ENCODE measurements at regions not wholly inside any gene's neighbourhood (a gene's known extent, or its start where the extent isn't known, plus 50 kb on each side); places are given as distances from the start of the nearest gene placed in this dataset.
A peak's percentile ranks its signal among the peaks of the same experiment; 100 is the strongest.

DNA sequence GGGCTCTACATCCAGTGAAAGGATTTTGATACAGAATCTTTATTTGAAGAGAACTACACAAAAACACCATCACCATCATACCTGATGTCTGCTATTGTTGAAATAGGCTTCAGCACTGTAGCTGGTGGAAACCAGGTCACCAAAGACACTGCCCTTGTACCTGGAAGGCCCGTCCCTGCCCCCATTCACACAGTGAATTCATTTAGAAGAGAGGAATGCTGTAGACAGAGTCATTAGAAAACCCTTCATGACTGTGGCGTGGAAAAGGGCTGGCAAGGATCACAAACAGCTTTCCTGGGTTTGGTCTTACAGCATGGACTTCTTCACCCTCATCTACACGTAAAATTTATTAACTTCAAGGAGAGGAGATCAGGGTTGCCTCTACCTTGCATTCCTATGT is 202.0 kb upstream of the NRP1 start:
- peaks cover 5% of the 10 kb centered on the region for H3K27me3 Mint-ChIP-seq
- H3K4me3 Mint-ChIP-seq, result no peak overlapping the region
- H3K27ac Mint-ChIP-seq, result no peak overlapping the region
- no peaks in the 10 kb centered on the region for H3K36me3 Mint-ChIP-seq
- no peaks in the 10 kb centered on the region for H3K4me1 Mint-ChIP-seq
- no peak for ATAC-seq
- H3K9me3 Mint-ChIP-seq, result no peaks in the 10 kb centered on the region

DNA sequence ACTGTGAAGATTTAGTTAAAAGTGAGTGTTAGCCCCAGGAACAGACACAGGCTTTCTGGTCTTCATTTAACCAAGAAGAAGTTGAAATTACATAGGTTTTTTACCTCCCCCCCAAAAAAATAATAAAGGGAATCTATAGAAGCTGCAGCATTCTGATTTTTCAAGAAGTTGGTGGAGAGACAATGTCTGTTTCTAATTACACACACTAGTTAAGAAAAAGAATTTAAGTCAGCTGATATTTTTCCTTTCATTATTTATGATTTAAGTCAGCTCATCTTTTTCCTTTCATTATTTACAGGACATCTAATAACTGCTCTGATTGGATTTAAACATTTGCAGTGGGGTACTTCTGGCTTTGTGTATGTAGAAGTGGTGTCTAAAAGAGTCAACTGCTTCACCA is 201.4 kb upstream of the NRP1 start:
- Mint-ChIP-seq H3K4me1 (no peaks in the 10 kb centered on the region), H3K27ac (no peak overlapping the region), H3K36me3 (no peaks in the 10 kb centered on the region), H3K9me3 (no peaks in the 10 kb centered on the region), H3K27me3 (peaks cover 5% of the 10 kb centered on the region), H3K4me3 (no peak overlapping the region)
- ATAC-seq, result no peak

GRCh38 chr10:33534416-33534815 is 199.9 kb upstream of the NRP1 start:
- H3K4me1 Mint-ChIP-seq, result no peaks in the 10 kb centered on the region
- ATAC-seq, result no peak

GRCh38 chr10:33533612-33534011 is 199.1 kb upstream of the NRP1 start:
- Mint-ChIP-seq H3K4me3 (no peak overlapping the region), H3K9me3 (peaks cover 2% of the 10 kb centered on the region), H3K36me3 (no peaks in the 10 kb centered on the region), H3K27me3 (peaks cover 5% of the 10 kb centered on the region), H3K4me1 (no peaks in the 10 kb centered on the region), H3K27ac (no peak overlapping the region)
- no peak for ATAC-seq

More at GRCh38 chr10:33534416-33534815, 199.9 kb upstream of the NRP1 start:
- Mint-ChIP-seq H3K4me3 (no peak overlapping the region), H3K36me3 (no peaks in the 10 kb centered on the region), H3K9me3 (peaks cover 2% of the 10 kb centered on the region), H3K27ac (no peak overlapping the region), H3K27me3 (peaks cover 5% of the 10 kb centered on the region)

GRCh38 chr10:33532901-33533300 is 198.4 kb upstream of the NRP1 start:
- Mint-ChIP-seq H3K4me3 (no peak overlapping the region), H3K9me3 (peaks cover 2% of the 10 kb centered on the region), H3K27ac (no peak overlapping the region), H3K4me1 (no peaks in the 10 kb centered on the region), H3K36me3 (no peaks in the 10 kb centered on the region), H3K27me3 (peaks cover 2% of the 10 kb centered on the region)
- ATAC-seq, result no peak

DNA sequence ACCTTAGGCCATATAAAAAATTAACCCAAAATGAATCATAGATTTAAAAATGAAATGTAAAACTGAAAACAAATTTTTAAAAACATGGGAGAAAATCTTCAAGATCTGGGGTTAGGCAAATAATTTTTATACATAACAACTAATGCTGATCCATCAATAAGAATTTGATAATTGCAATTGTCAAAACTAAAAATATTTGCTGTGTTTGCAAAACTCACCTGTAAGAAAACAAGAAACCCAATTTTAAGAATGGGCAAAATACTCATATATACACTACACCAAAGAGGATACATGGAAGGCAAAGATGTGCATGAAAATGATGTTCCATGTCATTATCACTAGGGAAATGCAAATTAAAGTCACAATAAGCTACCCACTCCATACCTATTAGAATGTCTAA is 194.8 kb upstream of the NRP1 start:
- no peaks in the 10 kb centered on the region for H3K36me3 Mint-ChIP-seq
- no peak for ATAC-seq
- no peak overlapping the region for H3K27ac Mint-ChIP-seq
- H3K4me3 Mint-ChIP-seq, result no peak overlapping the region
- no peaks in the 10 kb centered on the region for H3K4me1 Mint-ChIP-seq
- H3K9me3 Mint-ChIP-seq, result peaks cover 2% of the 10 kb centered on the region
- H3K27me3 Mint-ChIP-seq, result no peaks in the 10 kb centered on the region

DNA sequence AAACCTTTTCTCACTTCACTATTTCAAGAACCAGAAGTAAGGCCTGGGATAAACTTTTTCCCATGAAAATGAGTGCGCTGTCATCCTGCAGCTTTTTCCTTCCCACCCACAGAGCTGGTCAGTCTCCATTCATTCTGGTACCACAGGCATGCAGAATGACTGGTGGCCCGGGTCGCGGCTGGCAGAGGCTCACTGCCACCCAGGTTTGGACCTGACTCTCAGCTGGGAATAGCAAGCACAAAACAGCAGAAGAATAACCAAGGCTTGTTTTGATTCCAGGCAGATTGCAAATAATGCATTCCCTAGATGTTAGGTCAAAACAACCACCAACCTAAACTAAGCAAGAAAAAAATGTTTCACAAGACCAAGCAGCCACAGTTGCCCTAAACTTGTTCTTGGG is 190.5 kb upstream of the NRP1 start:
- Mint-ChIP-seq H3K4me3 (no peak overlapping the region), H3K36me3 (no peaks in the 10 kb centered on the region), H3K27me3 (no peaks in the 10 kb centered on the region), H3K4me1 (no peaks in the 10 kb centered on the region), H3K9me3 (peaks cover 2% of the 10 kb centered on the region), H3K27ac (no peak overlapping the region)
- ATAC-seq, result no peak

GRCh38 chr10:33524041-33524440 is 189.6 kb upstream of the NRP1 start:
- ATAC-seq, result no peak
- H3K9me3 Mint-ChIP-seq, result no peaks in the 10 kb centered on the region

GRCh38 chr10:33523236-33523792 is 188.8 kb upstream of the NRP1 start:
- H3K36me3 Mint-ChIP-seq, result no peaks in the 10 kb centered on the region
- H3K4me3 Mint-ChIP-seq, result no peak overlapping the region
- peaks cover 7% of the 10 kb centered on the region for H3K27me3 Mint-ChIP-seq
- peaks cover 3% of the 10 kb centered on the region for H3K9me3 Mint-ChIP-seq
- no peak for ATAC-seq
- H3K27ac Mint-ChIP-seq, result no peak overlapping the region
- H3K4me1 Mint-ChIP-seq, result no peaks in the 10 kb centered on the region

More at GRCh38 chr10:33524041-33524440, 189.6 kb upstream of the NRP1 start:
- H3K36me3 Mint-ChIP-seq, result no peaks in the 10 kb centered on the region
- H3K4me1 Mint-ChIP-seq, result no peaks in the 10 kb centered on the region
- H3K27me3 Mint-ChIP-seq, result no peaks in the 10 kb centered on the region
- H3K4me3 Mint-ChIP-seq, result no peak overlapping the region
- no peak overlapping the region for H3K27ac Mint-ChIP-seq

DNA sequence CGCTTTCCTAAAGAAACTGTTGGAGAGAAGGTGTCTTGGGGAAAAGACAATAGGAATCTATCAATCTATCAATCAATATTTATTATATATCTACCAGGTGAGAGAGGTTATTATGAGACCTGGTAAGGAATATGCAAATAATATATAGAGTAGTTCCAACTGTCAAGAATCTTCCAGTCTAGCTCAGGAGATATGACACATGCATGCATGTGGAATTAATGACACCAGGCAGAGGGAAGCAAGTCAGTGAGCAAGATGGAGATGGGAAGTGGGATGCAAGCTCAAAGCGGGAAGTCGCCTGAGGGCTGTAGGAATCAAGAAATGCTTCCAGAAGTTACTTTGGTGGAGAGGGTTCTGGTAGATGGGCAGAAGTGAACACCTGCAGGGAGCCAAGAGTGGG is 187.4 kb upstream of the NRP1 start:
- Mint-ChIP-seq H3K9me3 (peaks cover 3% of the 10 kb centered on the region), H3K36me3 (no peaks in the 10 kb centered on the region), H3K27ac (no peak overlapping the region), H3K27me3 (peaks cover 14% of the 10 kb centered on the region), H3K4me1 (no peaks in the 10 kb centered on the region), H3K4me3 (no peak overlapping the region)
- no peak for ATAC-seq

- Mint-ChIP-seq H3K4me1 (no peaks in the 10 kb centered on the region), H3K9me3 (peaks cover 3% of the 10 kb centered on the region), H3K4me3 (no peak overlapping the region), H3K27me3 (peaks cover 14% of the 10 kb centered on the region), H3K36me3 (no peaks in the 10 kb centered on the region), H3K27ac (no peak overlapping the region)
- no peak for ATAC-seq
Observed at GRCh38 chr10:33521062-33521461, 186.6 kb upstream of the NRP1 start.

- H3K9me3 Mint-ChIP-seq, result peaks cover 3% of the 10 kb centered on the region
- ATAC-seq, result no peak
- no peaks in the 10 kb centered on the region for H3K36me3 Mint-ChIP-seq
- H3K4me1 Mint-ChIP-seq, result no peaks in the 10 kb centered on the region
- peaks cover 14% of the 10 kb centered on the region for H3K27me3 Mint-ChIP-seq
- no peak overlapping the region for H3K27ac Mint-ChIP-seq
- H3K4me3 Mint-ChIP-seq, result no peak overlapping the region
Observed at GRCh38 chr10:33520223-33520622, 185.8 kb upstream of the NRP1 start.

DNA sequence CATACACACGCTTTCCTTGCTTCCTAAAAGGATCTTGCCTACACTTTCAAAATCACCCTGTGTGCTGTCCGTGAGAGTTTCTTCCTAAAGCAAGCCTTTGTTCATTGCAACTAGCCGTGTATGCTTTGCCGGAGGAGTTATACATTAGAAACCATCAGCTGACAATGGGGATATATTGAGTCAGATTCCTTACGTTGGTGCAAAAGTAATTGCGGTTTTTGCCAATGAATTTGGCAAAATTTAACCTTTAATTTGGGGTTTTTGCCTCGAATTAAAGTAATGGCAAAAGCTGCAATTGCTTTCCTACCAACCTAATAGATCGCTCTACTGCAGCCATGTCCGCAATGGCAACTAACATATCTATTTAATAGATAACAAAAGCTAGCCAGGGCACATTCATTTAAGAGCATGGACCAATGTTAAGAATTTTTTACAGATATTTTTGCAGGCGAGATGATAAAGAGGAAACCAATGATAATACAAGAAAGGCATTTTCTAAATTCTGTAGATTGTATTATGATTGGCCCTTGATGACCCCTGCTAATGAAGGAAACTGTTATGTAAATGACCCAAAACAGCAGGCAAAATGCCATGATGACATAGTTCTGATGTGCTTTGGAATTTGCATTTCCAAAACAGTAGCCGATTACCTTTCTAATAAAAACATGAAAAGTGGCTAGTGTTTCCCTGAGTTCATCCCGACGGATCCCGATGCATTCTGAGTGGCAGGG is 184.8 kb upstream of the NRP1 start:
- H3K4me3 Mint-ChIP-seq, result no peak overlapping the region
- peaks cover 14% of the 10 kb centered on the region for H3K27me3 Mint-ChIP-seq
- no peaks in the 10 kb centered on the region for H3K4me1 Mint-ChIP-seq
- no peak overlapping the region for H3K27ac Mint-ChIP-seq
- no peak for ATAC-seq
- H3K36me3 Mint-ChIP-seq, result no peaks in the 10 kb centered on the region
- peaks cover 3% of the 10 kb centered on the region for H3K9me3 Mint-ChIP-seq

DNA sequence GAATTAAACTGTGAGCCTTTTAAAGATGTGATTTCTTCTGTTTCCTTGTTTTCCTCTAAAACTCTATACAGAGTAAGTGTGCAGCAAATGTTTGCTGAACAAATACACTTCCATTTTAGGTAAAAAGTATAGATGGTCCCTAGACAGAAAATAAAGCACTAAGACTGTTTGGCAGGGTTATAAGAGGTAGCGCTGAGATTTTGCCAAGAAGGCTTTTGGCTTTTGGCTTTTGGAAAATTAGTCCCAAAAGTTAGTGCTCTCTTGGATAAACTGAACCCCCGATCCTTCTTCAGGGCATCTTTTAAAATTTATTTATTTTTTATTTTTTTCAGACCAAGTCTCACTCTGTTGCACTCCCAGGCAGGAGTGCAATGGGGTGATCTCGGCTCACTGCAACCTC is 175.7 kb upstream of the NRP1 start:
- Mint-ChIP-seq H3K36me3 (no peaks in the 10 kb centered on the region), H3K4me1 (no peaks in the 10 kb centered on the region), H3K27me3 (no peaks in the 10 kb centered on the region), H3K27ac (no peak overlapping the region), H3K4me3 (no peak overlapping the region), H3K9me3 (no peaks in the 10 kb centered on the region)
- ATAC-seq, result no peak

GRCh38 chr10:33509231-33509831 is 174.9 kb upstream of the NRP1 start:
- Mint-ChIP-seq H3K27ac (no peak overlapping the region), H3K36me3 (no peaks in the 10 kb centered on the region), H3K4me3 (no peak overlapping the region), H3K27me3 (no peaks in the 10 kb centered on the region), H3K4me1 (no peaks in the 10 kb centered on the region), H3K9me3 (no peaks in the 10 kb centered on the region)
- peak; percentile 27 for ATAC-seq

Data from stimulated activated memory B cell treated with anti-CD40 and anti-IgM and Interleukin-4, amounts not matched to agents 10 μg/mL and 1 μg/mL and 100 μg/mL, for 72 hours (primary cell).